ENCODE measurements at regions not wholly inside any gene's neighbourhood (a gene's known extent, or its start where the extent isn't known, plus 50 kb on each side); places are given as distances from the start of the nearest gene placed in this dataset.

DNA sequence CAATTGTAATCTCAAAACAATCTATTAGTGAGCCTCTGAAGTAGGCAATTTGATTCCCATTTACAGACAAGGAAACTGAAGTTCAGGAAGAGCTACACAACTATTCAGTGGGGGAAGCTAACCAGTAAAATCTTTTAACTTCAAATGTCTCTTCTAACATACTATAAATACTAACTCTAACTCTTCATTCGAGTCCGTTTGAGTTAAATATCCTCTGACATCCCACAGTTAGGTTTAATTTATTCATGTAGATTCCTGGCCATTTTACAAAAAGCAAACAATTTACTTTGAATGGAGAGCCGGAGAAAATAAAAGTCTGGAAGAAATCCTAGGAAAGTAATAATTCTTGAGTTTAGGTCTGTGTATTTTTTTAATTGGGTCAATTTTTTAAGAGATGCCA lies 64.7 kb downstream of the HYCC1 start:
- no peak for DNase-seq (ENCODE audit: extremely low spot score, unreplicated experiment)
- Mint-ChIP-seq H3K4me1 (ENCODE audit: unreplicated experiment) (peaks cover 7% of the 10 kb centered on the region), H3K4me3 (ENCODE audit: unreplicated experiment) (no peak overlapping the region), H3K27ac (ENCODE audit: unreplicated experiment) (no peak overlapping the region), H3K9me3 (ENCODE audit: unreplicated experiment) (no peaks in the 10 kb centered on the region), H3K36me3 (ENCODE audit: unreplicated experiment) (peaks cover 16% of the 10 kb centered on the region), H3K27me3 (ENCODE audit: unreplicated experiment) (no peaks in the 10 kb centered on the region)
- TF ChIP-seq, protein P1, sequence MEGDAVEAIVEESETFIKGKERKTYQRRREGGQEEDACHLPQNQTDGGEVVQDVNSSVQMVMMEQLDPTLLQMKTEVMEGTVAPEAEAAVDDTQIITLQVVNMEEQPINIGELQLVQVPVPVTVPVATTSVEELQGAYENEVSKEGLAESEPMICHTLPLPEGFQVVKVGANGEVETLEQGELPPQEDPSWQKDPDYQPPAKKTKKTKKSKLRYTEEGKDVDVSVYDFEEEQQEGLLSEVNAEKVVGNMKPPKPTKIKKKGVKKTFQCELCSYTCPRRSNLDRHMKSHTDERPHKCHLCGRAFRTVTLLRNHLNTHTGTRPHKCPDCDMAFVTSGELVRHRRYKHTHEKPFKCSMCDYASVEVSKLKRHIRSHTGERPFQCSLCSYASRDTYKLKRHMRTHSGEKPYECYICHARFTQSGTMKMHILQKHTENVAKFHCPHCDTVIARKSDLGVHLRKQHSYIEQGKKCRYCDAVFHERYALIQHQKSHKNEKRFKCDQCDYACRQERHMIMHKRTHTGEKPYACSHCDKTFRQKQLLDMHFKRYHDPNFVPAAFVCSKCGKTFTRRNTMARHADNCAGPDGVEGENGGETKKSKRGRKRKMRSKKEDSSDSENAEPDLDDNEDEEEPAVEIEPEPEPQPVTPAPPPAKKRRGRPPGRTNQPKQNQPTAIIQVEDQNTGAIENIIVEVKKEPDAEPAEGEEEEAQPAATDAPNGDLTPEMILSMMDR (IDR thresholded peaks at IDR 0.05), result no peak

DNA sequence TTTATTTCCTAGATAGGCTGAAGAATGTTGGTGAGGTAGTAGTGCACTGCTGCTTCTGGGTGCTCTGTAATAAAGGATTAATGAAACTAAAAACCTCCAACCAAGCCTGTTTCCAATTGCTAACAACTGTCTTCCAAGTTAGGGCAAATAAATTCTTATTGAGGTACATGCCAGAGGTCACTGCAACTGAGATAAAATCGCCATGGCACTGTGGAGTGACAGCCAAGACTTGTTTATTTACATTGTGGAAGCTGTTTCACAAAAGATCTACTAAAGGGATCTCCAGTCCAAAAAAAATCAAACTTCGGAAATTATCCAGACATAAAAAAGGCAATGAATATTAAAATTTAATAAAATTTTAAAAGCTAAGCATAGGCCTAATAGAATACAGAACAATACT lies 65.2 kb downstream of the HYCC1 start:
- TF ChIP-seq, protein P1 (IDR thresholded peaks at IDR 0.05), result no peak
- no peak overlapping the region for H3K4me3 Mint-ChIP-seq (ENCODE audit: unreplicated experiment)
- no peak for DNase-seq (ENCODE audit: extremely low spot score, unreplicated experiment)
- H3K27me3 Mint-ChIP-seq (ENCODE audit: unreplicated experiment), result no peaks in the 10 kb centered on the region
- H3K9me3 Mint-ChIP-seq (ENCODE audit: unreplicated experiment), result no peaks in the 10 kb centered on the region
- peaks cover 16% of the 10 kb centered on the region for H3K36me3 Mint-ChIP-seq (ENCODE audit: unreplicated experiment)
- no peak overlapping the region for H3K27ac Mint-ChIP-seq (ENCODE audit: unreplicated experiment)
- peaks cover 11% of the 10 kb centered on the region for H3K4me1 Mint-ChIP-seq (ENCODE audit: unreplicated experiment)

DNA sequence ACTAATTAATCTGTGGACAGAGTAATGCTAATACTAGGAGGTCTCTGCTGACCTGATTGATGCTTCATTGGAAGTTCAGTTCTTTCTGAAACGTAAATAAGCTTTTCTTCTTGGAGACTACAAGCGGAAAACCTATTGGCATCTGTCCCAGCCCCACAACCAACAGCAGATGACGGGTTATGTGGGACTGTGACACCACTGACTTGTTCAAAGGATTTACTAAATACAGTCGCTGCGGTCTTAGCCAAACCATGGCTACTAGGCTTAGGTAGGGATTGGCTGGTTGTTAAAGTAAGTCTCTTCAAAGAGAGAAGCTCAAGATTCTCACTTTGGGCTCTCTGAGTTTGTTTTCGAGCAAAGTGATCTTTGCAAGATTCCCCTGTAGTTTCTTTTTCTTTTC lies 68.3 kb downstream of the HYCC1 start:
- H3K36me3 Mint-ChIP-seq (ENCODE audit: unreplicated experiment), result peaks cover 14% of the 10 kb centered on the region
- TF ChIP-seq, protein P1 (IDR thresholded peaks at IDR 0.05), result no peak
- H3K9me3 Mint-ChIP-seq (ENCODE audit: unreplicated experiment), result no peaks in the 10 kb centered on the region
- peaks cover 25% of the 10 kb centered on the region for H3K4me1 Mint-ChIP-seq (ENCODE audit: unreplicated experiment)
- H3K27me3 Mint-ChIP-seq (ENCODE audit: unreplicated experiment), result no peaks in the 10 kb centered on the region
- H3K4me3 Mint-ChIP-seq (ENCODE audit: unreplicated experiment), result no peak overlapping the region
- no peak for DNase-seq (ENCODE audit: extremely low spot score, unreplicated experiment)
- no peak overlapping the region for H3K27ac Mint-ChIP-seq (ENCODE audit: unreplicated experiment)

DNA sequence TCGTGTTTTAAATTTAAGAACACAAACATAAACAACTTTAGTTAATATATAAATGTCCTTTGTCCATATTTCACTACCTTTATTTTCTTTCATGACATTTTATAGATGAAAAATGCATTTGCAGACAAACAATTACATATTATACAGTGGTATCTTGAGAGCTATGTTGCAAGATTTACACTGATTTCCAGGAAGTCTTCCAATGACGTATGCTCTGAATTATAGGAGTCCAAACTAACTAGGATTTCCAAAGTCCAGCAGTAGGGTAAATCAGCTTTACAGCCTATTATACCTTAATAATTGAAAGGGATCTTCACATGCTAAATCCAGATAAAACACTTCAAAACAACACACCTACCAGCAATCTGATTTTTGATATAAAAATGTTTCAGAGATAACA lies 69.4 kb downstream of the HYCC1 start:
- no peaks in the 10 kb centered on the region for H3K27me3 Mint-ChIP-seq (ENCODE audit: unreplicated experiment)
- DNase-seq (ENCODE audit: extremely low spot score, unreplicated experiment), result no peak
- H3K9me3 Mint-ChIP-seq (ENCODE audit: unreplicated experiment), result no peaks in the 10 kb centered on the region
- no peak overlapping the region for H3K27ac Mint-ChIP-seq (ENCODE audit: unreplicated experiment)
- H3K4me1 Mint-ChIP-seq (ENCODE audit: unreplicated experiment), result peaks cover 25% of the 10 kb centered on the region
- TF ChIP-seq, protein P1 (IDR thresholded peaks at IDR 0.05), result no peak
- peaks cover 14% of the 10 kb centered on the region for H3K36me3 Mint-ChIP-seq (ENCODE audit: unreplicated experiment)
- H3K4me3 Mint-ChIP-seq (ENCODE audit: unreplicated experiment), result no peak overlapping the region

DNA sequence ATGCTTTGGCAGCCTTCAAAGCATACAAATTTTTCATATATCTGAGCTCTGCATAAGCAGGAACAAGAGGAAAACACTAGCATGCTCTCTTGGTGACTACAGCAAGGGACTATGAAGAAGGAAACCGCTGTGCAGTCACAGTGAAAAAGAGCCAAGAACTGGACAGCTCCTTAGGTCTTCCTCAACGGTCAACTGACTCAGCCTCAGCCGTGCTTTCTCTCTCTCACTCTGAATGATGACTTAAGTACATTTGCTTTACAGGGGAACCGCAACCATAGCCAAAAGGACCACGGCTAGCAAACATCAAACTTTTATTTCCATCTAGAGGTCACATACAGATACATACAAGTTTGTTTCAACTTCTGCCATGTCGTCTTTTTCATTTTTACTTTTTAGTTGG lies 69.9 kb downstream of the HYCC1 start:
- Mint-ChIP-seq H3K4me3 (ENCODE audit: unreplicated experiment) (no peak overlapping the region), H3K36me3 (ENCODE audit: unreplicated experiment) (peaks cover 14% of the 10 kb centered on the region)
- TF ChIP-seq, protein P1 (IDR thresholded peaks at IDR 0.05), result no peak

More for the DNA sequence above, 69.9 kb downstream of the HYCC1 start:
- Mint-ChIP-seq H3K4me1 (ENCODE audit: unreplicated experiment) (peaks cover 24% of the 10 kb centered on the region), H3K27ac (ENCODE audit: unreplicated experiment) (no peak overlapping the region), H3K9me3 (ENCODE audit: unreplicated experiment) (no peaks in the 10 kb centered on the region), H3K27me3 (ENCODE audit: unreplicated experiment) (no peaks in the 10 kb centered on the region)
- DNase-seq (ENCODE audit: extremely low spot score, unreplicated experiment), result no peak
